SK-N-SH (cell line): ENCODE measurements at regions not wholly inside any gene's neighbourhood (a gene's known extent, or its start where the extent isn't known, plus 50 kb on each side); places are given as distances from the start of the nearest gene placed in this dataset.

Experiments used
- CTCF ChIA-PET: fragments of 300-600, 350-600 bp; formaldehyde crosslinking; extraction: SDS; loops from one replicate; lab custom pipeline; 2021; lab: Yijun Ruan, JAX
- POLR2A ChIA-PET: fragments of 350-600 bp; sonication (Branson Sonifier 250); formaldehyde crosslinking; extraction: SDS; loops from one replicate; lab custom pipeline; 2020; ENCODE audit warnings: antibody characterized with exemption, inconsistent platforms; lab: Yijun Ruan, JAX
- DNase-seq: peaks from one replicate; pipeline ENCODE4 v3.0.0; 2012
- H2AFZ ChIP-seq: fragments of 200-600 bp; sonication (generic); 2 replicates; pipeline ENCODE4 v1.8.1; 2016; ENCODE audit warnings: antibody characterized with exemption, mild to moderate bottlenecking, low read depth
- H3F3A ChIP-seq: fragments of 200-600 bp; sonication (generic); replicated peaks from 2 replicates; pipeline ENCODE3; 2016; ENCODE audit warnings: antibody characterized with exemption, mild to moderate bottlenecking; ENCODE audit not compliant: insufficient read depth
- H3K27ac ChIP-seq, 2 experiments: fragments of 200-500 bp in 1 of 2; fragments of 200-600 bp in 1 of 2; sonication (Bioruptor generic) in 1 of 2; sonication (generic), shearing (Covaris generic) in 1 of 2; 2 replicates each; pipeline versions ENCODE4 v1.5.1 to v1.6.1; 2014 to 2016; ENCODE audit warnings: low read depth in 2 of 2, inconsistent platforms in 1 of 2, low read length in 1 of 2, mild to moderate bottlenecking in 1 of 2, mixed read lengths in 1 of 2
- H3K27me3 ChIP-seq: fragments of 200-600 bp; sonication (generic), shearing (Covaris generic); 2 replicates; pipeline ENCODE4 v1.6.1; 2016; ENCODE audit warnings: mixed run types; ENCODE audit not compliant: insufficient read depth
- H3K36me3 ChIP-seq, 2 experiments: fragments of 200-500 bp in 1 of 2; fragments of 200-600 bp in 1 of 2; sonication (Bioruptor generic) in 1 of 2; sonication (generic) in 1 of 2; replicated peaks in 1 of 2; 2 replicates each; pipeline versions ENCODE3 to v1.5.1; 2014 to 2016; ENCODE audit warnings: low read length in 1 of 2, mild to moderate bottlenecking in 1 of 2; ENCODE audit not compliant: insufficient read depth in 2 of 2, control insufficient read depth in 1 of 2
- H3K4me1 ChIP-seq, 2 experiments: fragments of 200-500 bp in 1 of 2; fragments of 200-600 bp in 1 of 2; sonication (Bioruptor generic) in 1 of 2; sonication (generic), shearing (Covaris generic) in 1 of 2; 2 replicates each; pipeline versions ENCODE4 v1.5.1 to v1.6.1; 2014 to 2016; ENCODE audit warnings: low read depth in 1 of 2, low read length in 1 of 2, mixed run types in 1 of 2; ENCODE audit not compliant: insufficient read depth in 2 of 2, control insufficient read depth in 1 of 2
- H3K4me2 ChIP-seq: fragments of 200-600 bp; sonication (generic), shearing (Covaris generic); 2 replicates; pipeline ENCODE4 v1.6.1; 2017; ENCODE audit warnings: mixed run types
- H3K4me3 ChIP-seq, 2 experiments: fragments of 200-500 bp in 1 of 2; fragments of 200-600 bp in 1 of 2; sonication (Bioruptor generic) in 1 of 2; sonication (generic), shearing (Covaris generic) in 1 of 2; 2 replicates each; pipeline versions ENCODE4 v1.5.1 to v1.8.1; 2014 to 2016; ENCODE audit warnings: low read depth in 2 of 2, inconsistent platforms in 1 of 2, low read length in 1 of 2, mild to moderate bottlenecking in 1 of 2, mixed read lengths in 1 of 2, moderate library complexity in 1 of 2
- H3K79me2 ChIP-seq: fragments of 200-600 bp; sonication (generic); 2 replicates; pipeline ENCODE4 v1.8.1; 2017; ENCODE audit warnings: mild to moderate bottlenecking; ENCODE audit not compliant: insufficient read depth
- H3K9ac ChIP-seq: fragments of 200-600 bp; sonication (generic); 2 replicates; pipeline ENCODE4 v1.6.1; 2017; ENCODE audit warnings: mixed run types
- H3K9me2 ChIP-seq: fragments of 200-600 bp; sonication (generic); 2 replicates; pipeline ENCODE4 v1.6.1; 2017; ENCODE audit warnings: mixed run types
- H3K9me3 ChIP-seq: fragments of 200-600 bp; sonication (generic); 2 replicates; pipeline ENCODE4 v1.6.1; 2017; ENCODE audit warnings: mixed run types, mild to moderate bottlenecking, moderate library complexity
- H4K20me1 ChIP-seq: fragments of 200-600 bp; sonication (generic); 2 replicates; pipeline ENCODE4 v1.6.1; 2017; ENCODE audit warnings: mild to moderate bottlenecking, mixed run types; ENCODE audit not compliant: insufficient read depth
- CHD2 ChIP-seq: fragments of 150-350 bp; IDR thresholded peaks from 2 replicates; pipeline ENCODE4 v1.6.1; 2018; ENCODE audit warnings: low read length; ENCODE audit not compliant: partially characterized antibody
- ELF1 ChIP-seq: IDR thresholded peaks from 2 replicates; pipeline ENCODE4 v1.4.0; 2012
- EP300 ChIP-seq, 2 experiments: IDR thresholded peaks; 2 replicates each; pipeline versions ENCODE4 v1.4.0 to v1.6.1; 2012; ENCODE audit warnings: borderline replicate concordance in 1 of 2, low read depth in 1 of 2, low read length in 1 of 2
- EZH2phosphoT487 ChIP-seq: fragments of 200-600 bp; sonication (generic); IDR thresholded peaks from 2 replicates; pipeline ENCODE4 v1.6.1; 2017; ENCODE audit warnings: low read depth, mixed run types, mild to moderate bottlenecking, antibody characterized with exemption, moderate library complexity, borderline replicate concordance
- IRF3 ChIP-seq: fragments of 150-350 bp; IDR thresholded peaks from 2 replicates; pipeline ENCODE4 v1.6.1; 2016; ENCODE audit warnings: mild to moderate bottlenecking, low read depth, low read length
- MXI1 ChIP-seq: IDR thresholded peaks from 2 replicates; pipeline ENCODE4 v1.6.1; 2012; ENCODE audit warnings: mild to moderate bottlenecking, low read depth, low read length, improper control_type of control experiment
- PBX3 ChIP-seq: IDR thresholded peaks from 2 replicates; pipeline ENCODE4; 2012
- REST ChIP-seq: IDR thresholded peaks from 2 replicates; pipeline ENCODE4 v1.6.1; 2012; ENCODE audit warnings: mild to moderate bottlenecking, low read depth, low read length, moderate library complexity
- RFX5 ChIP-seq: IDR thresholded peaks from 2 replicates; pipeline ENCODE4 v1.6.1; 2012; ENCODE audit warnings: mild to moderate bottlenecking, improper control_type of control experiment, low read length
- RXRA ChIP-seq: IDR thresholded peaks from 2 replicates; pipeline ENCODE4 v1.4.0; 2012; ENCODE audit warnings: low read depth, mild to moderate bottlenecking, borderline replicate concordance
- SIN3A ChIP-seq: IDR thresholded peaks from 2 replicates; pipeline ENCODE4 v1.6.1; 2012; ENCODE audit warnings: low read depth, mild to moderate bottlenecking, low read length, moderate library complexity, borderline replicate concordance
- TAF1 ChIP-seq: IDR thresholded peaks from 2 replicates; pipeline ENCODE4 v1.6.1; 2012; ENCODE audit warnings: low read depth, mild to moderate bottlenecking, low read length, moderate library complexity, borderline replicate concordance
- TCF12 ChIP-seq: IDR thresholded peaks from 2 replicates; pipeline ENCODE4 v1.4.0; 2012
- TEAD4 ChIP-seq: IDR thresholded peaks from 2 replicates; pipeline ENCODE4 v1.4.0; 2012; ENCODE audit warnings: mild to moderate bottlenecking, borderline replicate concordance; ENCODE audit not compliant: insufficient read depth
- WGBS: methylation state at CpG from one replicate; pipeline ENCODE4 v1.1.6; 2017; ENCODE audit warnings: low lambda C conversion rate; 5-methylcytosine and 5-hydroxymethylcytosine counted together
- TF ChIP-seq, protein P1 (sequence below): IDR thresholded peaks from 2 replicates; pipeline ENCODE4 v1.4.0; 2012; ENCODE audit warnings: low read depth, borderline replicate concordance

- no peaks in the 10 kb centered on the region for H3K4me1 ChIP-seq
- no peak overlapping the region for H3K9ac ChIP-seq
- H3K27ac ChIP-seq: no peak overlapping the region
- H3F3A ChIP-seq: no peaks in the 10 kb centered on the region
- H3K27me3 ChIP-seq: no peaks in the 10 kb centered on the region
- no peaks in the 10 kb centered on the region for H3K36me3 ChIP-seq
- H3K4me2 ChIP-seq: no peak overlapping the region
- TF ChIP-seq TCF12 (no peak), IRF3 (no peak), TEAD4 (no peak), TAF1 (no peak), EP300 (IDR thresholded peaks at IDR 0.05; ENCODE audit: borderline replicate concordance in 1 of 2, low read depth in 1 of 2, low read length in 1 of 2) (no peak), EZH2phosphoT487 (no peak), SIN3A (no peak), CHD2 (no peak), RXRA (no peak), MXI1 (no peak), ELF1 (no peak), REST (no peak), PBX3 (no peak), RFX5 (no peak)
- TF ChIP-seq, protein P1, sequence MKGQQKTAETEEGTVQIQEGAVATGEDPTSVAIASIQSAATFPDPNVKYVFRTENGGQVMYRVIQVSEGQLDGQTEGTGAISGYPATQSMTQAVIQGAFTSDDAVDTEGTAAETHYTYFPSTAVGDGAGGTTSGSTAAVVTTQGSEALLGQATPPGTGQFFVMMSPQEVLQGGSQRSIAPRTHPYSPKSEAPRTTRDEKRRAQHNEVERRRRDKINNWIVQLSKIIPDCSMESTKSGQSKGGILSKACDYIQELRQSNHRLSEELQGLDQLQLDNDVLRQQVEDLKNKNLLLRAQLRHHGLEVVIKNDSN: no peak
- no peak for DNase-seq
- ChIA-PET CTCF (interaction anchor here (0.8 kb wide), 1 partner anchor 30 kb away, joined by 3 read pairs; no protein-coding TSS in a partner anchor), POLR2A (no interaction called here)
- no peaks in the 10 kb centered on the region for H3K9me2 ChIP-seq
- H3K79me2 ChIP-seq: no peaks in the 10 kb centered on the region
- no peaks in the 10 kb centered on the region for H4K20me1 ChIP-seq
- H3K4me3 ChIP-seq: no peak overlapping the region
- 43% methylated on average over 3 of the region's 3 CpGs for WGBS
- H2AFZ ChIP-seq: no peak overlapping the region
- H3K9me3 ChIP-seq: no peaks in the 10 kb centered on the region
Observed at GRCh38 chr2:210965472-210965871, 409.1 kb downstream of the CPS1 start.
